OCI-LY7 (cell line): ENCODE measurements at regions not wholly inside any gene's neighbourhood (a gene's known extent, or its start where the extent isn't known, plus 50 kb on each side); places are given as distances from the start of the nearest gene placed in this dataset.

ENCODE experiments used
- BruUV-seq: library from RNA; stranded (reverse); fragments of 400-500 nt; replicated peaks from 2 replicates; lab custom pipeline; 2021; lab: Mats Ljungman, UMichigan
- CTCF ChIA-PET: fragments of 300-600 bp; sonication (Branson Sonifier 250); formaldehyde crosslinking; loops from one replicate; lab custom pipeline; 2022; ENCODE audit warnings: antibody characterized with exemption; ENCODE audit not compliant: unreplicated experiment; lab: Charles Lee
- POLR2A ChIA-PET: fragments of 300-600 bp; sonication (Branson Sonifier 250); formaldehyde crosslinking; loops from one replicate; lab custom pipeline; 2022; ENCODE audit warnings: antibody characterized with exemption; lab: Charles Lee
- DNase-seq: peaks from one replicate; pipeline ENCODE4 v3.0.0-alpha.2; 2015; ENCODE audit warnings: low spot score
- H2AFZ ChIP-seq: fragments of 200-600 bp; sonication (generic), shearing (Covaris generic); 2 replicates; pipeline ENCODE4 v1.6.1; 2014; ENCODE audit warnings: mild to moderate bottlenecking, antibody characterized with exemption, low read length, moderate library complexity
- H3K27ac ChIP-seq: fragments of 200-600 bp; sonication (generic); 2 replicates; pipeline ENCODE4 v1.5.1; 2014; ENCODE audit warnings: mixed run types, low read depth, mild to moderate bottlenecking, moderate library complexity, low read length, inconsistent platforms; ENCODE audit not compliant: poor library complexity, severe bottlenecking
- H3K36me3 ChIP-seq: fragments of 200-600 bp; sonication (generic); 2 replicates; pipeline ENCODE4 v1.6.1; 2014; ENCODE audit warnings: mild to moderate bottlenecking, antibody characterized with exemption, low read length, moderate library complexity, mixed read lengths; ENCODE audit not compliant: insufficient read depth
- H3K4me1 ChIP-seq: fragments of 200-600 bp; sonication (generic); 2 replicates; pipeline ENCODE4 v1.5.1; 2014; ENCODE audit warnings: mild to moderate bottlenecking, low read length; ENCODE audit not compliant: insufficient read depth, poor library complexity, severe bottlenecking
- H3K4me2 ChIP-seq: fragments of 200-600 bp; sonication (generic); 2 replicates; pipeline ENCODE4 v1.6.1; 2014; ENCODE audit warnings: mild to moderate bottlenecking, low read length
- H3K4me3 ChIP-seq: fragments of 200-600 bp; sonication (generic); 2 replicates; pipeline ENCODE4 v1.5.1; 2014; ENCODE audit warnings: mild to moderate bottlenecking, low read depth, low read length; ENCODE audit not compliant: poor library complexity, severe bottlenecking
- H3K79me2 ChIP-seq: fragments of 200-600 bp; sonication (generic); 2 replicates; pipeline ENCODE4 v1.6.1; 2016; ENCODE audit warnings: low read depth, mild to moderate bottlenecking, low read length, moderate library complexity, mixed read lengths; ENCODE audit not compliant: insufficient read depth
- H3K9me2 ChIP-seq: fragments of 200-600 bp; sonication (generic); 2 replicates; pipeline ENCODE4 v1.6.1; 2016; ENCODE audit warnings: mild to moderate bottlenecking, low read length, mixed read lengths; ENCODE audit not compliant: insufficient read depth
- H3K9me3 ChIP-seq: fragments of 200-600 bp; sonication (generic); 2 replicates; pipeline ENCODE4 v1.6.1; 2014; ENCODE audit warnings: mild to moderate bottlenecking, mixed run types, low read length, mixed read lengths
- H4K20me1 ChIP-seq: fragments of 200-600 bp; sonication (generic); 2 replicates; pipeline ENCODE4 v1.6.1; 2014; ENCODE audit warnings: mild to moderate bottlenecking, antibody characterized with exemption, low read length, moderate library complexity, mixed read lengths; ENCODE audit not compliant: insufficient read depth
- CTCF ChIP-seq: fragments of 200-600 bp; sonication (generic); conservative IDR thresholded peaks from 2 replicates; pipeline ENCODE4 v1.5.1; 2014; ENCODE audit warnings: mild to moderate bottlenecking, antibody characterized with exemption, low read length, moderate library complexity, mixed read lengths
- EZH2phosphoT487 ChIP-seq: fragments of 200-600 bp; sonication (generic); IDR thresholded peaks from 2 replicates; pipeline ENCODE4 v1.6.1; 2018; ENCODE audit warnings: low read depth, borderline replicate concordance, mild to moderate bottlenecking, mixed run types, antibody characterized with exemption, low read length, moderate library complexity, mixed read lengths
- intact Hi-C: fragments of 100-400 bp; cut with micrococcal nuclease; formaldehyde crosslinking; loops from one replicate; pipeline ENCODE4 v1.10.0; 2022; ENCODE audit not compliant: unreplicated experiment

GRCh38 chr1:47559944-47560695 is 122.3 kb downstream of the FOXD2 start:
- POLR2A ChIA-PET: no interaction called here
- intact Hi-C loops: no loop called here
- Histone ChIP-seq H3K27ac (no peak overlapping the region), H3K79me2 (no peaks in the 10 kb centered on the region), H3K4me1 (no peaks in the 10 kb centered on the region), H3K36me3 (no peaks in the 10 kb centered on the region), H3K9me3 (no peaks in the 10 kb centered on the region), H3K4me3 (no peak overlapping the region), H2AFZ (no peak overlapping the region), H3K4me2 (no peak overlapping the region), H4K20me1 (no peaks in the 10 kb centered on the region), H3K9me2 (no peaks in the 10 kb centered on the region)
- CTCF ChIA-PET: no interaction called here
- TF ChIP-seq EZH2phosphoT487 (no peak), CTCF (no peak)
- BruUV-seq: no TSS peak
- no peak for DNase-seq

GRCh38 chr1:47561523-47562007 is 123.7 kb downstream of the FOXD2 start:
- no peak overlapping the region for H3K4me2 ChIP-seq
- TF ChIP-seq EZH2phosphoT487 (no peak), CTCF (no peak)
- BruUV-seq: no TSS peak
- H3K79me2 ChIP-seq: no peaks in the 10 kb centered on the region
- intact Hi-C loops: no loop called here
- DNase-seq: no peak
- no peak overlapping the region for H3K4me3 ChIP-seq
- no peak overlapping the region for H3K27ac ChIP-seq
- no peaks in the 10 kb centered on the region for H3K9me2 ChIP-seq
- no peaks in the 10 kb centered on the region for H3K36me3 ChIP-seq
- H2AFZ ChIP-seq: no peak overlapping the region
- ChIA-PET POLR2A (no interaction called here), CTCF (interaction anchor here (0.5 kb wide), 1 partner anchor 1042 kb away, joined by 3 read pairs; no protein-coding TSS in a partner anchor)
- H3K4me1 ChIP-seq: no peaks in the 10 kb centered on the region
- H4K20me1 ChIP-seq: no peaks in the 10 kb centered on the region
- H3K9me3 ChIP-seq: no peaks in the 10 kb centered on the region

- Histone ChIP-seq H3K9me3 (no peaks in the 10 kb centered on the region), H4K20me1 (no peaks in the 10 kb centered on the region), H3K9me2 (no peaks in the 10 kb centered on the region), H2AFZ (no peak overlapping the region), H3K36me3 (no peaks in the 10 kb centered on the region), H3K27ac (no peak overlapping the region), H3K4me3 (no peak overlapping the region), H3K79me2 (no peaks in the 10 kb centered on the region), H3K4me1 (no peaks in the 10 kb centered on the region), H3K4me2 (no peak overlapping the region)
- ChIA-PET CTCF (no interaction called here), POLR2A (no interaction called here)
- BruUV-seq: no TSS peak
- intact Hi-C loops: no loop called here
- TF ChIP-seq CTCF (no peak), EZH2phosphoT487 (no peak)
- no peak for DNase-seq
Measured at GRCh38 chr1:47562147-47562546, 124.3 kb downstream of the FOXD2 start.
